ENCODE measurements at regions not wholly inside any gene's neighbourhood (a gene's known extent, or its start where the extent isn't known, plus 50 kb on each side); places are given as distances from the start of the nearest gene placed in this dataset.

DNA sequence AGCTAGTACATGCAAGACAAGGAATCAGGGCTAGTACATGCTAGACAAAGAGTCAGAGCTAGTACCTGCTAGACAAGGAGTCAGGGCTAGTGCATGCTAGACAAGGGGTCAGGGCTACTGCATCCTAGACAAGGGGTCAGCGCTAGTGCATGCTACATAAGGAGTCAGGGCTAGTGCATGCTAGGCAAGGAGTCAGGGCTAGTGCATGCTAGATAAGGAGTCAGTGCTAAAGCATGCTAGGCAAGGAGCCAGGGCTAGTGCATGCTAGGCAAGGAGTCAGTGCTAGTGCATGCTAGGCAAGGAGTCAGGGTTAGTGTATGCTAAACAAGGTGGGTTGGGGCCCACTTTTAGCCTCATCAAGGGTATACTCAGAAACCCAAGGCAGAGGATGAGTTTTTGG, 90.1 kb upstream of the FAM136A start:
- Histone ChIP-seq H3K4me1 (no peaks in the 10 kb centered on the region), H3K9me3 (no peaks in the 10 kb centered on the region), H3K27me3 (replicated peaks; ENCODE audit: control insufficient read depth, insufficient read depth, low read length) (0 out of 2 replicates have a peak, but pooled peaks cover 1% of the 10 kb centered on the region), H3K4me3 (ENCODE audit: low read depth, low read length) (no peak overlapping the region), H3K36me3 (ENCODE audit: control insufficient read depth, insufficient read depth, low read length) (no peaks in the 10 kb centered on the region)
- ChIA-PET POLR2A (no interaction called here), CTCF (no interaction called here)
- Mint-ChIP-seq H3K36me3 (ENCODE audit: insufficient read depth, unreplicated experiment) (no peaks in the 10 kb centered on the region), H3K27me3 (ENCODE audit: insufficient read depth, unreplicated experiment) (peaks cover 15% of the 10 kb centered on the region), H3K27ac (ENCODE audit: unreplicated experiment) (no peak overlapping the region), H3K4me1 (ENCODE audit: low read depth, unreplicated experiment) (no peaks in the 10 kb centered on the region), H3K4me3 (ENCODE audit: unreplicated experiment) (no peak overlapping the region), H3K9me3 (ENCODE audit: unreplicated experiment) (no peaks in the 10 kb centered on the region)
- BruUV-seq (replicated peaks), result no TSS peak
- TF ChIP-seq, protein P1, sequence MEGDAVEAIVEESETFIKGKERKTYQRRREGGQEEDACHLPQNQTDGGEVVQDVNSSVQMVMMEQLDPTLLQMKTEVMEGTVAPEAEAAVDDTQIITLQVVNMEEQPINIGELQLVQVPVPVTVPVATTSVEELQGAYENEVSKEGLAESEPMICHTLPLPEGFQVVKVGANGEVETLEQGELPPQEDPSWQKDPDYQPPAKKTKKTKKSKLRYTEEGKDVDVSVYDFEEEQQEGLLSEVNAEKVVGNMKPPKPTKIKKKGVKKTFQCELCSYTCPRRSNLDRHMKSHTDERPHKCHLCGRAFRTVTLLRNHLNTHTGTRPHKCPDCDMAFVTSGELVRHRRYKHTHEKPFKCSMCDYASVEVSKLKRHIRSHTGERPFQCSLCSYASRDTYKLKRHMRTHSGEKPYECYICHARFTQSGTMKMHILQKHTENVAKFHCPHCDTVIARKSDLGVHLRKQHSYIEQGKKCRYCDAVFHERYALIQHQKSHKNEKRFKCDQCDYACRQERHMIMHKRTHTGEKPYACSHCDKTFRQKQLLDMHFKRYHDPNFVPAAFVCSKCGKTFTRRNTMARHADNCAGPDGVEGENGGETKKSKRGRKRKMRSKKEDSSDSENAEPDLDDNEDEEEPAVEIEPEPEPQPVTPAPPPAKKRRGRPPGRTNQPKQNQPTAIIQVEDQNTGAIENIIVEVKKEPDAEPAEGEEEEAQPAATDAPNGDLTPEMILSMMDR (IDR thresholded peaks at IDR 0.05; ENCODE audit: insufficient read depth in 1 of 2, low read depth in 1 of 2, low read length in 1 of 2, severe bottlenecking in 1 of 2, unreplicated experiment in 1 of 2), result no peak
- DNase-seq, result no peak
- intact Hi-C loops (cut with micrococcal nuclease; ENCODE audit: unreplicated experiment), result no loop called here

DNA sequence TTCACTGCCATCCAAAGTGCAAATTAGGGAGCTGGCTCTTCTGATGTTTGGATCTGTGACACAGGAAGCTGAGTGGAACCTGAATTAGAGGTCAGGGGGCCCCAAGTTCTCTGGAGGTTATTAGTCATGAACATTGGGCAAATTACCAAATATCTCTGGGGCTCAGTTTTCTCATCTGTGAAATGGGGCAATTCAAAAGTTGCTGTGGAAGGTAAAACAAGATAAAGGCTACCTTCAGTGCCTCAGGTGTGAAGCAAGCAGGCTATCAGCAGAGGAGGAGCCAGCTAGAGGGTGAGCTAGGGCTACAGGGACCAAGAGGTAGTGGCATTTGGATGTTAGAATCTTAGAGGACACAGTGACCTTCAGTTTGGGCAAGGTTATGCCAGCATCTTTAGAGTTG, 89.4 kb upstream of the FAM136A start:
- intact Hi-C loops (cut with micrococcal nuclease; ENCODE audit: unreplicated experiment), result no loop called here
- Histone ChIP-seq H3K27me3 (replicated peaks; ENCODE audit: control insufficient read depth, insufficient read depth, low read length) (0 out of 2 replicates have a peak, but pooled peaks cover 1% of the 10 kb centered on the region), H3K9me3 (no peaks in the 10 kb centered on the region), H3K4me1 (no peaks in the 10 kb centered on the region), H3K36me3 (ENCODE audit: control insufficient read depth, insufficient read depth, low read length) (no peaks in the 10 kb centered on the region), H3K4me3 (ENCODE audit: low read depth, low read length) (no peak overlapping the region)
- no peaks in the 10 kb centered on the region for H3K4me1 Mint-ChIP-seq (ENCODE audit: low read depth, unreplicated experiment)
- peaks cover 18% of the 10 kb centered on the region for H3K27me3 Mint-ChIP-seq (ENCODE audit: insufficient read depth, unreplicated experiment)
- no peaks in the 10 kb centered on the region for H3K36me3 Mint-ChIP-seq (ENCODE audit: insufficient read depth, unreplicated experiment)
- TF ChIP-seq, protein P1 (IDR thresholded peaks at IDR 0.05; ENCODE audit: insufficient read depth in 1 of 2, low read depth in 1 of 2, low read length in 1 of 2, severe bottlenecking in 1 of 2, unreplicated experiment in 1 of 2), result no peak
- BruUV-seq (replicated peaks), result no TSS peak
- POLR2A ChIA-PET, result no interaction called here
- no peak for DNase-seq
- no peak overlapping the region for H3K27ac Mint-ChIP-seq (ENCODE audit: unreplicated experiment)
- H3K4me3 Mint-ChIP-seq (ENCODE audit: unreplicated experiment), result no peak overlapping the region
- CTCF ChIA-PET, result no interaction called here
- no peaks in the 10 kb centered on the region for H3K9me3 Mint-ChIP-seq (ENCODE audit: unreplicated experiment)

DNA sequence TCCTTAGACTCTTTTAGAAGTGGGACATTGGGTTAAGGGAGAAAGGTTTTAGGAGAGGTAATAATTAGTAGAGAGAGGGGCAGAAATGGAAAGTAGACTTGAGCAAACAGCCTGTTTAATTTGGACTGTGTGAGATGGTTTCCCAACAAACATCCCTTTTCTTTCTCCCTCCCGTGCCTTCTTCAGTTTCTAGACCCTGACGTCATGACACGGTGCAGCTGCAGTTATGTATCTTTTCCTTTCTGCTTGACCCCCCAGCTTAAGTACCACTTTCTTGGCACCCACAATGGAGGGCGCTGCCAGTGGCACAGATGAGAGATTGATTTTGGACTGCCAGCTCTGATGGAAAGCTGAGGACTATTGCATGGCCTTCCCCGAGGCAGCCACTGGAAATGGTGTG, 86.9 kb upstream of the FAM136A start:
- TF ChIP-seq, protein P1 (IDR thresholded peaks at IDR 0.05; ENCODE audit: insufficient read depth in 1 of 2, low read depth in 1 of 2, low read length in 1 of 2, severe bottlenecking in 1 of 2, unreplicated experiment in 1 of 2), result no peak
- Histone ChIP-seq H3K4me3 (ENCODE audit: low read depth, low read length) (no peak overlapping the region), H3K4me1 (no peaks in the 10 kb centered on the region), H3K9me3 (no peaks in the 10 kb centered on the region), H3K27me3 (replicated peaks; ENCODE audit: control insufficient read depth, insufficient read depth, low read length) (0 out of 2 replicates have a peak, but pooled peaks cover 1% of the 10 kb centered on the region), H3K36me3 (ENCODE audit: control insufficient read depth, insufficient read depth, low read length) (no peaks in the 10 kb centered on the region)
- no peak overlapping the region for H3K27ac Mint-ChIP-seq (ENCODE audit: unreplicated experiment)
- no peak overlapping the region for H3K4me3 Mint-ChIP-seq (ENCODE audit: unreplicated experiment)
- no peaks in the 10 kb centered on the region for H3K4me1 Mint-ChIP-seq (ENCODE audit: low read depth, unreplicated experiment)
- intact Hi-C loops (cut with micrococcal nuclease; ENCODE audit: unreplicated experiment), result no loop called here
- H3K36me3 Mint-ChIP-seq (ENCODE audit: insufficient read depth, unreplicated experiment), result no peaks in the 10 kb centered on the region
- POLR2A ChIA-PET, result no interaction called here
- H3K27me3 Mint-ChIP-seq (ENCODE audit: insufficient read depth, unreplicated experiment), result peaks cover 15% of the 10 kb centered on the region
- no TSS peak for BruUV-seq (replicated peaks)
- no peaks in the 10 kb centered on the region for H3K9me3 Mint-ChIP-seq (ENCODE audit: unreplicated experiment)
- CTCF ChIA-PET, result no interaction called here
- no peak for DNase-seq
